HG02798 (cell line): ENCODE measurements at regions not wholly inside any gene's neighbourhood (a gene's known extent, or its start where the extent isn't known, plus 50 kb on each side); places are given as distances from the start of the nearest gene placed in this dataset.
"Not testable (repeated sequence)": the region's sequence is repeated elsewhere in the genome, so short reads cannot be mapped to it uniquely, and the experiment has no call there.

Source experiments
- ATAC-seq: cut with Tn5 transposase; IDR thresholded peaks from one replicate; pipeline ENCODE4 v1.9.1; 2021; ENCODE audit warnings: mild to moderate bottlenecking; ENCODE audit not compliant: unreplicated experiment, poor library complexity

DNA sequence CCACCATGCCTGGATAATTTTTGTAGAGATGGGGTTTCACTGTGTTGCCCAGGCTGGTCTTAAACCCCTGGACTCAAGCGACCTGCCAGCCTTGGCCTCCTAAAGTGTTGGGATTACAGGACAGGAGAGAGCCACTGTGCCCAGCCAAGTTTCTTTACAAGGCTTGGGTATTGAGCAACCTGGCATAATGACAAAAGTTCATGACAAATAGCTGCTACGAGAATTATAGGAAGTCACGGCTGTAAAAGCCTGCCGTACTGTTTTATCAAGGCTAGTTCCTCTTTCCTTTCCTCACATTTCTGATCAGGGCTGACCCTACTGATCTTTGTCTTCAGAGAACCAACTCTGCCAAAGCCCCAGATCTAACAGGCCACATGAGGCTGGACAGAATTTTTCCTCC, 490.4 kb upstream of the SPRED2 start:
- no peak for ATAC-seq

DNA sequence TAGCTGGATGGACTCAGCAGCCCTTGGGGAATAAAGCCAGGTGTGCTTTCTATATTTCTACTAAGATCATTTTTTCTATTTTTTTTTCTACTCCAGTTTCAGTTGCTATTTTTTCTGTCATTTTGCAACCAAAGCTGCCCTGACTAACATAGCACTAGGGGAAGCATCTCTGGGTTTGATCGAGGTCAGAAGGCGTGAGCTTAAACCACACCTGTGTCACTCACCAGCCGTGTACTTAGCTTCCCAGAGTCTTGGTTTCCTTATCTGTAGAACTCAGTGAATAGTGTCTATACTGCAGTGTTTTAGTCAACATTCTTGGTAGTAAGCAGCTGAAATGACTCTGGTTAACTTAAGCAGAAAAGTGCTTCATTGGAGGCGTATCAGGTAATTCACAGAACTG, 489.6 kb upstream of the SPRED2 start:
- ATAC-seq: peak; percentile 77

- no peak for ATAC-seq
Observed at GRCh38 chr2:65921116-65921515, 488.7 kb upstream of the SPRED2 start.

DNA sequence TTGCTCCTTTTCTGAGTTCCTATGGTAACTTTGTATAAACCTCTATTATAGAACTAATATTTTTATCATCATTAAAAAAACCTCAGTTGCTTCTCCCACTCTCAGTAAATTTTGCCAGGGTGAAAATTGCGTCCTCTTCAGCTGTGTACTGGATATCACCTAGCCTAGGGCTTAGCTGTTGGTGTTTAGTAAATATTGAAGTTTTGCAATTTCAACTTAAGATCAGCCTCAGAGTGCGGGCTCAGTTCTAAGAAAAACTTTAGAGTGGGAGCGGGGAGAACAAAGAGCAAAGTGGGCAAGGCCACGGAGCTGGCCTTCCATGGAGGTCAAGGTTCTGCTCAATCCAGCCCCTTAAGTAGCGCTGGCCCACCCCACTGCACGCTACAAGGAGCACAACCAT, 488.3 kb upstream of the SPRED2 start:
- no peak for ATAC-seq

DNA sequence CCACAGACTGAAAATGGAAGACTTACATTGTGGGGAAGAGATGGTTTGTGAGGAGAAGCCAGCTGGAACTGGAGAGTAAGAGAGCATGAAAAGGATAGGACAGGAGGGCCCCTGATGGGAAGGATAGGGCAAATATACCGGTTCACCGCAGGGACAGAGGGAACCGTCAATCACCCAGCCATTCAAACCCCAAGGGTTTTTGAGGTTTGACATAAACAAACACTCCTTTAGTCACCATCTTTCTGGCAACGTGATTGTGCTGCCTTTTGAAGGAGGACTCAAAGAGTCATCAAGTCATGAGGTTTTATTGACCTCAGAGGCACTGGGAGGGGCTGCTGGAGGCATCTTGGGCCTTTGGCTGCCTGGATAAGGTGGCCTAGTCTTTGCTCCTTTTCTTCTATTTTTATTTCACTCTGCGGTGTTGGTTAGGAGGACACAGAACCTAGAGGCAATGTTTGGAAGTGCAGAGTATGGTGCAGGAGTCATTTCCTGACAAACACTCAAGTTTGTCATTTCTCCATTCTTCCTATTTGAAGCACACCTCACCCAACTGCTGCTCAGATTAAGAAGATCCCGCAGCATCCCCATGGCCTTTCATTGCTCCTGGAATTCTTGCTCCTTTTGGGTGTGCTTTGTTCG, 487.3 kb upstream of the SPRED2 start:
- ATAC-seq: no peak

DNA sequence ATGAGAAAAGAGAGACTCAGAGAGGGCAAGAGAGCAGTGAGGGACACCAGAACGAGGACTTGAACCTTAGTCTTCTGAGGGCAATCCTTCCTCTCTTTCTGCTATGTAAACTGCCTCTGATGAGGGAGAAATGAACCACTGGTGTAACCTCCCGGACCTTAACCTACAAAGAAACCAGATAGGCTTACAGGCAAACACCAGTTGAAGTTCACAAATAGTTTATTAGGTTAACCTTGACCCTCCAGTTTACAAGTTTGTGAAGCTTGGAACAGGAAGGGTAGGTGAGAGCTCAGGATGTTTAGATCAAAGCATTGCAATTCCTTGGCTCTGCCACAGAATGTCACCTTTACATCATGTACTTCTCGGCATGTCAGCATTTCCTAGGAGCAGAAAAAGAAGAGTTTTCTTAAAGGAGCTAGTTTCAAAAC, 486.4 kb upstream of the SPRED2 start:
- no peak for ATAC-seq

DNA sequence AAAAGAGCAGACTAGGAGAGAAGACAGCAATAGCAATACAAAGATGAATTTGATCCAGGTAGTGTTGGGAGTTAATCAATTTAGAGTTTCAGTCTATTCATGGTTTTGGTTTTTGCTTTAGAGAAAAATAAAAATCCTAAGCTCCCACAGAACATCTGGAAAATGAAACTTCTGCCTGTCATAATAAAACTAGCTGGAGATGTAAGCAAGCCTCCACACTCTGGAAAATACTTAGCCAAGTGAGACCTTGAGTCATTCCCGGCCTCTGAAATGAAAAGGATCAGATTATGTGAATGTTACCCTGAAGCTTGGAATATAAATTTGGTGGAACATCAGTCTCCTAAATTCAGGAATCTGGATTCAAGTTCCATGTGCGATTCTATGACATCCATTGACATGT, 485.6 kb upstream of the SPRED2 start:
- no peak for ATAC-seq

- ATAC-seq: no peak
Observed at GRCh38 chr2:65916785-65917295, 484.4 kb upstream of the SPRED2 start.

GRCh38 chr2:65916177-65916576, 483.8 kb upstream of the SPRED2 start:
- ATAC-seq: no peak

GRCh38 chr2:65915273-65915672, 482.9 kb upstream of the SPRED2 start:
- ATAC-seq: no peak

- ATAC-seq: no peak
Observed at GRCh38 chr2:65914244-65914786, 481.9 kb upstream of the SPRED2 start.

- ATAC-seq: no peak
Observed at GRCh38 chr2:65913813-65914212, 481.4 kb upstream of the SPRED2 start.

DNA sequence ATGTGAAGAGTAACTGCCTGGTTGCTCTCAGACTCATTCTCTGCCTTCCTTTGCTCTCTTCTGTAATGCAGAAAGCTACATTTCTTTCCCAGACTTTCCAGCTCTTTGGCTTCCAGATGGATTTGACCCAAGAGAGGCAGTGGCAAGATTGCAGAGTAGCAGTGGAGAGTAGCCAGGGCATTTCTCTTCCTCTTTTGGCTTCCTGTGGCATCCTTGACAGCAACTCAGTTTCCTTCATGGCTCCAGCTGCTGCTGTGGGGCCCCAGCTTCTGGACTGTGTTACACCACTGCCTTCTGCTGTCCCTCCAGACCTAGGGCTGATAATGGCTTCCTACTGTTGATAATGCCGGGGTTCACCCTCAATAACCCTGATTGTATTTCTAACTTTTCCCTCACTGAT, 469.4 kb upstream of the SPRED2 start:
- no peak for ATAC-seq

- no peak for ATAC-seq
Observed at GRCh38 chr2:65896446-65896845, 464.0 kb upstream of the SPRED2 start.

DNA sequence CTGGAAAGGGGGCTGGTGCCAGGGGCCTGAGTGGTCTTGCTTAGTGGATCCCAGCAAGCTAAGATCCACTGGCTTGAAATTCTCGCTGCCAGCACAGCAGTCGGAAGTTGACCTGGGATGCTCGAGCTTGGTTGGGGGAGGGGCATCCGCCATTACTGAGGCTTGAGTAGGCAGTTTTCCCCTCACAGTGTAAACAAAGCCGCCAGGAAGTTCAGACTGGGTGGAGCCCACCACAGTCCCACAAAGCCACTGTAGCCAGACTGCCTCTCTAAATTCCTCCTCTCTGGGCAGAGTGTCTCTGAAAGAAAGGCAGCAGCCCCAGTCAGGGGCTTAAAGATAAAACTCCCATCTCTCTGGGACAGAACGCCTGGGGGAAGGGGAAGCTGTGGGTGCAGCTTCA, 457.7 kb upstream of the SPRED2 start:
- ATAC-seq: not testable (repeated sequence)

DNA sequence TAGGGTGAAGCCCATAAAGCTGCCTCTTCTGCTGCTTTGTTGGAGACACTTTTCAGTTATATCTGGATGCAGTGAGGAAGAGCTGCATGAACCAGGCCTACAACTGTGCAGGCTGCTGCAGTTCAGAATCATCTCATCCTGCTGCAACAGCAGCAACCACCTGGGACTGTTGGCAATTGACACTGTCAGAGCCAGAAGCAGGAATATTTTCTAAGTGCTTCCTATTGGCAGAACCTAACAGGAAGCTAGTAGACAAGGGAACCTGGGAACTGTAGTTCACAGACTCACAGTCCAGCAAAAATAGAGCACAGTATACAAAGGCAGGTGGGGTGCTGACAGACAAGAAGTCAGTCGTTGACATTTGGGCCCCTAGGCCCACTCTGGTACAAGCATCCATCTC, 452.9 kb upstream of the SPRED2 start:
- ATAC-seq: no peak

DNA sequence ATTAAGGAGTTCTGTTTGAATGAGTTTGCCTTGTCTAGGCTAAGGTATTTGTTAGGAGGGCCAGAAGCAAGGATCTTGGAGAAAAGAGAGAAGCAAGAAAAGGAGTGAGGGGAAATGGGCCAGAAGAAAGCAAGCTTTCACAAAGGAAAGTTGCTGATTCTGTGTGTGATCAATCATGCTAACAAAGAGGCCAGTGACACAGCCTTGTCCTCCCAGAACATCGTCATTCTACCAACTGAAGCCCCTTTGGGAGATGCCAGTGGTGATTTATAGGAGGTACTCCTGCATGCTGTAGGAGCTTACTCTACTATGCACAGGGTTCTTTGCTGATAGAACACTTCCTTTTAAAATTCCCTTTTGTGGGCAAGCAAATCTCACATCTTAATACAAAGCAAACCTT, 449.2 kb upstream of the SPRED2 start:
- no peak for ATAC-seq

- ATAC-seq: no peak
Observed at GRCh38 chr2:65880436-65880835, 448.0 kb upstream of the SPRED2 start.

DNA sequence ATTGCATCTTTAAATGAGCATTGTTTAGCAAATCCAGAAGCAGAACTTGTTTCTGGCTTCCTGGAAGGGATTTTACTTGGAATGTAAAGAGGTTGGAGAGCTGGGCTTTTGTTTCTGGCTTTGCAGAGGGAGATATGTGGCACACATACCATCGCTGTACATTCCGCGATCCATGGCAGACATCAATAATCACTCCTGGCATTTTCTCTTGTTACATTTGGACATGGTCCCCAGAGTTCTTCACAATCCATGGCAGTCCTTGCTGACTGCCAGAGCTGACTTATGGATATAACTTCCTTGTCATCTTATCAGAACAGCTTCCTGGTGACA, 445.6 kb upstream of the SPRED2 start:
- no peak for ATAC-seq

DNA sequence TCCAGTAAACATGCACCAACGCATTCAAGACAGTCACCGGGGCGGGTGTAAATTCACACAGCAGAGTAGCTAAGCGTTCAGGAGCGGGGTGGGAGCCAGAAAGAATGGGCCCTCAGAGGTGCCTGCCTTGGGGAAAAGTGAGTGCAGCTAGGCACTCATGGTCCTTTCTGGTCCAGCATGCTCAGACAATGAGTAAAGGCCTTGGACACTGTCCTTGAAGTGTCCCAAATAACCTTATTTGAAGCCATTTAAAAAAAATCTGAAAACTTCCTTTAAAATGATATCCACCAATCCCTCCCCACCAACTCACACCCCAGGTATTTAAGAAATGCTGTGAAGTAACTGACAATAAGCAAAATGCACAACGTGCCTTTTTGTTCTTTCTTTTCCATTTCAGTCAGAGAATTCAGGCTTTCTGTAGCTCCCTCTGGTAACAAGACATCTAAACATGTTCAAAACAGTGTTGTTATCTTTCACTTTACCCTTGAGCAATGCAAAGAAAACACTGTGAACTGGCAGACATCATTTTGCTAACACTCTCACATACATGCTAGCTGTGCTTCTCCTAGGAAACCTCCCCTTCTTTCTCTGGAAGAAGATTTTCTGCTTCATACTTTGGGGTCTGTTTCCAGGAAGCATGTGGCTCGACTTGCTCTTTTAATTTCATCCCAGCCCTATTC, 445.1 kb upstream of the SPRED2 start:
- no peak for ATAC-seq

GRCh38 chr2:65876114-65876513, 443.7 kb upstream of the SPRED2 start:
- no peak for ATAC-seq

DNA sequence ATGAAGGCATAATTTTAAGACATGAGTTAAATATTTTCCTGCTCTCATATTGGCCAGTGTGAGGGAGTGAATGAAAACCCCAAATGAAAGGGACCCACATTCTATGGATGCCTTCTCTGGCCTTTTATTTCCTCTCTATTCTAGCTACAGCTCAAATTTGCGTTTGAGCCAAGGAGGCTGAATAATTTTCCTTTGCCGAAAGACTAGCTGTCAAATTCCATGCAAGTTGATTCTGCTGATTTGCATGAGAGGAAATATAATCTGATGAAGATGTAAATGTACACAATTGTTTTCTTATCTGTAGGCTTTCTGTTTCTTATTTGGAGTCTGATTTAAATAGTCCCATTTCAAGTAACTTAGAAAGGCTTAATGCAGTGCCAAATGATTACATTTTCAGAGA, 438.4 kb upstream of the SPRED2 start:
- ATAC-seq: no peak
